ENCODE measurements at regions not wholly inside any gene's neighbourhood (a gene's known extent, or its start where the extent isn't known, plus 50 kb on each side); places are given as distances from the start of the nearest gene placed in this dataset.

- no peak for TF ChIP-seq CTCF (IDR thresholded peaks at IDR 0.05)
- no peak for TF ChIP-seq POLR2A (IDR thresholded peaks at IDR 0.05)
- no peak for TF ChIP-seq POLR2AphosphoS5 (IDR thresholded peaks at IDR 0.05)
Measured at GRCh38 chr5:118533923-118534322, 454.4 kb downstream of the DTWD2 start.
